ENCODE measurements at regions not wholly inside any gene's neighbourhood (a gene's known extent, or its start where the extent isn't known, plus 50 kb on each side); places are given as distances from the start of the nearest gene placed in this dataset.

DNA sequence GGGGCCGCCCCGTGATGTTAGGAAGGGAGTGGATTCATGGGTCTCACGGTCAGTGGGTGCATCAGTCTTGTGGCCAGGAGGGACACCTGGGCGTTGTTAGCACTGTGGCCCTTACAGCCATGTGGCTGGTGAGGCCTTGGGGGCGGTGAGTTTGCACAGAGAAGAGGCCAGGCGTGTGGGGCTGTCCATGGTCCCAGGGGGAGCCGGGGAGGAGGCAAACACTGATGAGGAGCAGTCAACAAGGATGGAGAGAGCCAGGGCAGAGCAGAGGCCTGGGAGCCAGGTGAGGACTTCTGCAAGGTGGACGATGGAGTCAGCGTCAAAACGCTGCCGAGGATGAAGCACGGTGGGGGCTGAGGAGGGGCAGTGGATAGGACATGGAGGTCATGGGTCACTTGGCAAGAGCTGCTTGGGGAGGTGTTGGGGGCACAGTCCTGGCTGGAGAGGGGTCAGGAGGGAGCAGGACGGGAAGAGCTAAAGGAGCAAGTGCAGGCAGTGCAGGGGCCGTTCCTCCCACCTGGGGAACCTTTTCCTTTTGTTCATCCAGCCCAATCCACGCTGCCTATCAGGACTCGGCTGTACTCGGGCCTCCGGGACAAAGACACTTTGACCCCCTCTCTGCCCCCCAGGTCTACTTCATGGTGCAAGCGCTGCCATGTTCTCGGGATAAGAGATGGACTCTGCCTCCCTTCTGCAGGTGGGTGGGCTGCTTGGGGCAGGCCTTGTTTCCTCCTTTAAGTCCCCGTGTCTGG lies 801.1 kb downstream of the TBC1D22A start:
- DNase-seq = no peak
- no peaks in the 10 kb centered on the region for H3K36me3 ChIP-seq (ENCODE audit: control insufficient read depth, insufficient read depth, low read length)
- H3K4me1 ChIP-seq (ENCODE audit: control insufficient read depth, insufficient read depth, low read length, poor library complexity, severe bottlenecking) = no peaks in the 10 kb centered on the region
- Mint-ChIP-seq H3K4me3 (peak overlapping the region in 1 of 4 donors; percentile 44), H3K27me3 (no peaks in the 10 kb centered on the region), H3K4me1 (no peaks in the 10 kb centered on the region), H3K36me3 (no peaks in the 10 kb centered on the region), H3K9me3 (no peaks in the 10 kb centered on the region), H3K27ac (no peak overlapping the region)
- ATAC-seq (ENCODE audit: low read depth in 2 of 2) = no peak
- no peaks in the 10 kb centered on the region for H3K27me3 ChIP-seq (ENCODE audit: control insufficient read depth, insufficient read depth, low read length)
- no peak overlapping the region for H3K27ac ChIP-seq (ENCODE audit: insufficient read depth, low read length, poor library complexity, severe bottlenecking)
- no peaks in the 10 kb centered on the region for H3K9me3 ChIP-seq (ENCODE audit: control insufficient read depth in 2 of 2, low read length in 2 of 2)
- no peak overlapping the region for H3K4me3 ChIP-seq (ENCODE audit: low read depth, low read length)

DNA sequence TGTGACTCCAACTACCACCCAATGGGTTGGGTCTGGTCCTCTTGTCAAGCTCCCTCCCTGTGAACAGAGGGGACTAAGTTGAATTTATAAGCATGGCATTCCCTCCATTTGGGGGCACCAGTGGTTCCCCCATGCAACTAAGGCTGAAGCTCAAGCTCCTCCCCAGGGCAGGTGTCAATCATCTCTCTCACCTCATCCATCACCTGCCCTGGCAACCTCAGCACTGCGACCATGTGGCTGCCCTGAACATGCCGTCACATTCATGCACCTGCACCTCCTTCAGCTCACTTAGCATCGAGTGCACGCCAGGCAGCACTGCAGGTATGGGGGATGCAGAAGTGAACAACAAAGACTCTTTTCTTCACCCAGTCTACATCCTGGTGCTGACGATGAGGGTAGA lies 799.3 kb downstream of the TBC1D22A start:
- Histone ChIP-seq H3K27me3 (ENCODE audit: control insufficient read depth, insufficient read depth, low read length) (no peaks in the 10 kb centered on the region), H3K4me1 (ENCODE audit: control insufficient read depth, insufficient read depth, low read length, poor library complexity, severe bottlenecking) (no peaks in the 10 kb centered on the region), H3K36me3 (ENCODE audit: control insufficient read depth, insufficient read depth, low read length) (no peaks in the 10 kb centered on the region), H3K27ac (ENCODE audit: insufficient read depth, low read length, poor library complexity, severe bottlenecking) (no peak overlapping the region), H3K4me3 (ENCODE audit: low read depth, low read length) (no peak overlapping the region), H3K9me3 (ENCODE audit: control insufficient read depth in 2 of 2, low read length in 2 of 2) (no peaks in the 10 kb centered on the region)
- Mint-ChIP-seq H3K4me3 (no peak overlapping the region), H3K36me3 (no peaks in the 10 kb centered on the region), H3K9me3 (no peaks in the 10 kb centered on the region), H3K27me3 (no peaks in the 10 kb centered on the region), H3K27ac (no peak overlapping the region), H3K4me1 (no peaks in the 10 kb centered on the region)
- no peak for DNase-seq
- ATAC-seq (ENCODE audit: low read depth in 2 of 2) = no peak

DNA sequence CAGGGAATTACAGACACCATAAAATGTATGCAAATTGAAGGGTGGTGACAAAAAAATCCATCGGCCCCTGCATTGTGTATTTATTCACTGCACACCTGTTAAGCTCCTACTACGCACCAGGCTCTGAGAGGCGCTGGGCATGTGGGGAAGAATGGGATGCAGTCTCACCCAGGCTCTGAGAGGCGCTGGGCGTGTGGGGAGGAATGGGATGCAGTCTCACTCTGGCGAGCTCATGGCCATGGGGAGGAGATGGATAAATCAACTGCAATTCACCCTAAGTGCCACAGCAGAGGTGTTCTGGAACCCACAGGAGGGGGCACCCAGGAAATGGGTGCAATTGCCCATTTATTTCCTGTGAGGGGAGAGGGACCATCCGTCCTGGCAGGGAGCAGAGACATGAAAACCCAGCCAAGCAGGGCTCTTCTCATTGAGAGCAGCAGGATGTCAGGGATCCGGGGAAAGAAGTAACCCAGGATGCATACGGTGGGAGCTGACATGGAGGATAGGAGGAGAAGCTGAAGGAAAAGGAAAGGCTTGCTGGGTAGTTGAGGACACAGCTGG lies 798.7 kb downstream of the TBC1D22A start:
- Histone ChIP-seq H3K9me3 (ENCODE audit: control insufficient read depth in 2 of 2, low read length in 2 of 2) (no peaks in the 10 kb centered on the region), H3K27ac (ENCODE audit: insufficient read depth, low read length, poor library complexity, severe bottlenecking) (no peak overlapping the region), H3K36me3 (ENCODE audit: control insufficient read depth, insufficient read depth, low read length) (no peaks in the 10 kb centered on the region), H3K4me1 (ENCODE audit: control insufficient read depth, insufficient read depth, low read length, poor library complexity, severe bottlenecking) (no peaks in the 10 kb centered on the region), H3K4me3 (ENCODE audit: low read depth, low read length) (no peak overlapping the region), H3K27me3 (ENCODE audit: control insufficient read depth, insufficient read depth, low read length) (no peaks in the 10 kb centered on the region)
- no peak overlapping the region for H3K27ac Mint-ChIP-seq
- no peaks in the 10 kb centered on the region for H3K9me3 Mint-ChIP-seq
- no peak for DNase-seq
- H3K27me3 Mint-ChIP-seq = no peaks in the 10 kb centered on the region
- no peak overlapping the region for H3K4me3 Mint-ChIP-seq
- no peaks in the 10 kb centered on the region for H3K36me3 Mint-ChIP-seq
- ATAC-seq (ENCODE audit: low read depth in 2 of 2) = no peak
- no peaks in the 10 kb centered on the region for H3K4me1 Mint-ChIP-seq

DNA sequence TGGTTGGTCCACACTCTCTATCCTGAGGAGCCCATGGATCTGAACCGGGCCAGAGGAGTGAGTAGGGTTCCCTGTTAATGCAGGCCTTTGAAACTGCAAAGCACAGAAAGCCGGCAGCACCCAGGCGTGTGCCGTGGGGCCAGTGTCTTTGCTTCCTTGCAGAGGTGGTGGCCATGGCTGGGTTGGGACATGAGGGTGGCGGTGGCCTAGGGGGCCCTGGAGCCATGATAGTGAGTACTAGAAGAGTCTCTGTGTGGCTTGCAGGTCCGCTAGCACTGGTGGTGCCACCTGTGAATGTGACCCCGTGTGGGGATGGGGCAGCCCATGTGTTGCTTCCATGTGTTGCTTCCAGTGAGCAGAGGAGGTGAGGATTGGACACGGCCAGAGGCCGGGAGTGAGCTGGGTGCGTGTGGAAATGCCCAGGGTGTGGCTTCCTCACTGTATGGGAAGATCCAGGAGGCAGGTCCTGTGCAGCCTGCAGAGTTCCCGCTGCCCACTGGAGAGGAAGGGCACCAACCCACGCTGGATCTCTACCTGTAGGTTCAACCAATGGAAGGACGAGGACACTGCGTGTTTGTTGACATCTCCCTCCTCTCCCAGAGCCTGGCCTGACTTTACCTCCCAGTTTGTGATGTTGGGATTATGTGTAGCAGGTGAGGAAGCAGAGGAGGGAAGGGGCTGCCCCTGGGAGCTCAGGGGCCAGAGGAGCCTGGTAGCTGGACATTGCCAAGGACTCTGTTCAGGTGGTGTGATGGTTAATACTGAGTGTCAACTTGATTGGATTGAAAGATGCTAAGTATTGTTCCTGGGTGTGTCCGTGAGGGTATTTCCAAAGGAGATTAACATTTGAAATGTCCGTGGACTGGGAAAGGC lies 796.6 kb downstream of the TBC1D22A start:
- DNase-seq (no peak), ATAC-seq (ENCODE audit: low read depth in 2 of 2) (no peak)
- Mint-ChIP-seq H3K27me3 (no peaks in the 10 kb centered on the region), H3K27ac (no peak overlapping the region), H3K4me3 (no peak overlapping the region), H3K4me1 (no peaks in the 10 kb centered on the region), H3K36me3 (no peaks in the 10 kb centered on the region), H3K9me3 (no peaks in the 10 kb centered on the region)
- H3K36me3 ChIP-seq (ENCODE audit: control insufficient read depth, insufficient read depth, low read length) = no peaks in the 10 kb centered on the region
- H3K4me3 ChIP-seq (ENCODE audit: low read depth, low read length) = no peak overlapping the region
- no peaks in the 10 kb centered on the region for H3K9me3 ChIP-seq (ENCODE audit: control insufficient read depth in 2 of 2, low read length in 2 of 2)
- no peak overlapping the region for H3K27ac ChIP-seq (ENCODE audit: insufficient read depth, low read length, poor library complexity, severe bottlenecking)
- H3K27me3 ChIP-seq (ENCODE audit: control insufficient read depth, insufficient read depth, low read length) = no peaks in the 10 kb centered on the region
- H3K4me1 ChIP-seq (ENCODE audit: control insufficient read depth, insufficient read depth, low read length, poor library complexity, severe bottlenecking) = no peaks in the 10 kb centered on the region

DNA sequence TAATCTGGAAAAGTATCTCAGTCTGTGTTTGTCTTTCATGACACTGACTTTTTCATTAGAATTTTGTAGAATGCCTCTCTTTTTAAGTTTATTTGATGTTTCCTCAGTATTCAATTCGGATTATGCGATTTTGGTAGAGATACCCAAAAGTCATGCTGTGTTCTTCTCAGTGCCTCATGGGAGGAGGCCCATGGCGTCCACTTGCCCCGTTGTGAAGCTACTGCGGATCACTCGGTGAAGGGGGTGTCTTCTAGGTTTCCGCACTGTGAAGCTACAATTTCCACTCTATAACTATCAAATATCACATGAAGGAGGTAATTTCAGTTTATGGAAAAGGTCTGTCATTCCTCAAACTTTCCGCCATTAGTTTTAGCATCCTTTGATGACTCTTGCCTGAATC lies 794.0 kb downstream of the TBC1D22A start:
- DNase-seq (no peak), ATAC-seq (ENCODE audit: low read depth in 2 of 2) (no peak)
- Mint-ChIP-seq H3K27me3 (no peaks in the 10 kb centered on the region), H3K9me3 (no peaks in the 10 kb centered on the region), H3K4me1 (no peaks in the 10 kb centered on the region), H3K27ac (no peak overlapping the region), H3K4me3 (no peak overlapping the region), H3K36me3 (no peaks in the 10 kb centered on the region)
- H3K4me1 ChIP-seq (ENCODE audit: control insufficient read depth, insufficient read depth, low read length, poor library complexity, severe bottlenecking) = no peaks in the 10 kb centered on the region
- no peaks in the 10 kb centered on the region for H3K36me3 ChIP-seq (ENCODE audit: control insufficient read depth, insufficient read depth, low read length)
- H3K27ac ChIP-seq (ENCODE audit: insufficient read depth, low read length, poor library complexity, severe bottlenecking) = no peak overlapping the region
- no peak overlapping the region for H3K4me3 ChIP-seq (ENCODE audit: low read depth, low read length)
- H3K9me3 ChIP-seq (ENCODE audit: control insufficient read depth in 2 of 2, low read length in 2 of 2) = no peaks in the 10 kb centered on the region
- H3K27me3 ChIP-seq (ENCODE audit: control insufficient read depth, insufficient read depth, low read length) = no peaks in the 10 kb centered on the region

DNA sequence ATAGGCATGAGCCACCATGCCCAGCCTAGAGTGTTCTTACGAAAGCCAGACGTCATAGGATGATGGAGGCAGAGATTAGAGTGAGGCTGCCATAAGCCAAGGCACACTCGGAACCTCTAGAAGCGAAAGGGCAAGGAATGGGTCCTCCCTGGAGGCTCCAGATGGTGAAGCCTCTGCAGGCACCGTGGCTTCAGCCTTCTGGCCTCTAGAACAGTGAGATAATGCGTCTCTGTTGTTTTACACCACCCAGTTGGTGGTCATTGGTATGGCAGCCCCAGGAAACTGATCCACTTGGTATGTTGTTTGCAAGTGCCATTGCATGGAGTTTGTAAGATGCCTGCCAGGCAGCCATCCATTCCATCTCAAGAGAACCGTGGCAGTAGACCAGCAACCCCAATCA lies 791.0 kb downstream of the TBC1D22A start:
- no peaks in the 10 kb centered on the region for H3K4me1 Mint-ChIP-seq
- H3K27ac ChIP-seq (ENCODE audit: insufficient read depth, low read length, poor library complexity, severe bottlenecking) = no peak overlapping the region
- DNase-seq (no peak), ATAC-seq (ENCODE audit: low read depth in 2 of 2) (no peak)
- peaks cover 0 to 4% (median 0%) of the 10 kb centered on the region in 7 donors for H3K9me3 Mint-ChIP-seq
- no peaks in the 10 kb centered on the region for H3K27me3 ChIP-seq (ENCODE audit: control insufficient read depth, insufficient read depth, low read length)
- H3K27me3 Mint-ChIP-seq = no peaks in the 10 kb centered on the region
- no peaks in the 10 kb centered on the region for H3K4me1 ChIP-seq (ENCODE audit: control insufficient read depth, insufficient read depth, low read length, poor library complexity, severe bottlenecking)
- no peaks in the 10 kb centered on the region for H3K36me3 Mint-ChIP-seq
- H3K9me3 ChIP-seq (ENCODE audit: control insufficient read depth in 2 of 2, low read length in 2 of 2) = no peaks in the 10 kb centered on the region
- no peaks in the 10 kb centered on the region for H3K36me3 ChIP-seq (ENCODE audit: control insufficient read depth, insufficient read depth, low read length)
- no peak overlapping the region for H3K27ac Mint-ChIP-seq
- no peak overlapping the region for H3K4me3 ChIP-seq (ENCODE audit: low read depth, low read length)
- H3K4me3 Mint-ChIP-seq = no peak overlapping the region

DNA sequence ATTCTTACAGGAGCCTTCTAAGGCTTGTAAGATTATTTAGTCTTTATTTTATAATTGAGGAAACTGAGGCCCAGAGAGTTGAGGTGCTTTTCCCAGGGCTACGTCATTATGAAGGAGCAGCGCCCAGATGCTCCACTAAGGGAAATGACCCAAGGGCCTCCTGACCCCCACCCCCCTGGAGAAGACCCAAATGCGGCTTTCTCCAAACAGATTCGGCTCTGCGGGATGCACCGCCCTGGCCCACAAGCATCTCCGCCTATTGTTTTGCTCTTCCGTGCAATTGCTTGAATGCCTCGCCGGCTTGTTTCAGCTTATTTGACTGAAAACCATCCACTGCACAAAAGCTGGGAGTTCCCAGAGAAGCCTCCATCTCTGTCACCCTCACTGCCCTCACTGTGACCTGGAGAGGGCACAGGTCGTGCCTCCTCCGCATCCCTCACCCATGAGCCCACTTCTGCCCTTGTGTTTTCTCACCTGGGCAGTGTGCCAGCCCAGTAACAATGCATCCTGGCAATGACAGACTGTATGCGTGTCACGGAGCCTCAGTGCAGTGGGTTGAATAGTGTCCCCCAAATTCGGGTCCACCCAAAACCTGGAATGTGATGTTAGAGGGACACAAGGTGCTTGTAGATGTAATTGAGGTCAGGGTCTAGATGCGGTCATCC lies 790.2 kb downstream of the TBC1D22A start:
- Histone ChIP-seq H3K36me3 (ENCODE audit: control insufficient read depth, insufficient read depth, low read length) (no peaks in the 10 kb centered on the region), H3K4me1 (ENCODE audit: control insufficient read depth, insufficient read depth, low read length, poor library complexity, severe bottlenecking) (no peaks in the 10 kb centered on the region), H3K27me3 (ENCODE audit: control insufficient read depth, insufficient read depth, low read length) (no peaks in the 10 kb centered on the region), H3K9me3 (ENCODE audit: control insufficient read depth in 2 of 2, low read length in 2 of 2) (no peaks in the 10 kb centered on the region), H3K27ac (ENCODE audit: insufficient read depth, low read length, poor library complexity, severe bottlenecking) (no peak overlapping the region), H3K4me3 (ENCODE audit: low read depth, low read length) (no peak overlapping the region)
- Mint-ChIP-seq H3K27me3 (no peaks in the 10 kb centered on the region), H3K27ac (no peak overlapping the region), H3K4me1 (no peaks in the 10 kb centered on the region), H3K9me3 (peaks cover 0 to 4% (median 0%) of the 10 kb centered on the region in 7 donors), H3K36me3 (no peaks in the 10 kb centered on the region), H3K4me3 (no peak overlapping the region)
- ATAC-seq (ENCODE audit: low read depth in 2 of 2) (no peak), DNase-seq (no peak)
